ENCODE measurements at regions not wholly inside any gene's neighbourhood (a gene's known extent, or its start where the extent isn't known, plus 50 kb on each side); places are given as distances from the start of the nearest gene placed in this dataset.

- no peak for DNase-seq (ENCODE audit: low read depth)
These were observed 511.1 kb downstream of the OTOL1 start for GRCh38 chr3:162007722-162008121.

- no peak for DNase-seq (ENCODE audit: low read depth)
These were observed 516.0 kb downstream of the OTOL1 start for GRCh38 chr3:162012633-162013032.

- DNase-seq (ENCODE audit: low read depth), result no peak
These were observed 517.7 kb downstream of the OTOL1 start for GRCh38 chr3:162014284-162014683.

GRCh38 chr3:162015856-162016255, 519.2 kb downstream of the OTOL1 start:
- DNase-seq (ENCODE audit: low read depth), result no peak

GRCh38 chr3:162019817-162020216, 523.2 kb downstream of the OTOL1 start:
- peak; percentile 16 for DNase-seq (ENCODE audit: low read depth)

GRCh38 chr3:162021206-162021605, 524.6 kb downstream of the OTOL1 start:
- DNase-seq (ENCODE audit: low read depth), result no peak

- DNase-seq (ENCODE audit: low read depth), result no peak
These were observed 526.3 kb downstream of the OTOL1 start for GRCh38 chr3:162022911-162023310.

GRCh38 chr3:162029736-162030135, 533.1 kb downstream of the OTOL1 start:
- no peak for DNase-seq (ENCODE audit: low read depth)

- peak; percentile 42 for DNase-seq (ENCODE audit: low read depth)
These were observed 537.8 kb downstream of the OTOL1 start for GRCh38 chr3:162034368-162034767.

GRCh38 chr3:162041622-162042021, 545.0 kb downstream of the OTOL1 start:
- DNase-seq (ENCODE audit: low read depth), result no peak

- no peak for DNase-seq (ENCODE audit: low read depth)
These were observed 556.0 kb downstream of the OTOL1 start for GRCh38 chr3:162052636-162053035.

- no peak for DNase-seq (ENCODE audit: low read depth)
These were observed 576.1 kb downstream of the OTOL1 start for GRCh38 chr3:162072656-162073164.

- no peak for DNase-seq (ENCODE audit: low read depth)
These were observed 576.9 kb downstream of the OTOL1 start for GRCh38 chr3:162073422-162073975.

- DNase-seq (ENCODE audit: low read depth), result no peak
These were observed 580.5 kb downstream of the OTOL1 start for GRCh38 chr3:162077108-162077507.

GRCh38 chr3:162082516-162082915, 585.9 kb downstream of the OTOL1 start:
- no peak for DNase-seq (ENCODE audit: low read depth)

GRCh38 chr3:162087361-162087760, 590.8 kb downstream of the OTOL1 start:
- no peak for DNase-seq (ENCODE audit: low read depth)

- no peak for DNase-seq (ENCODE audit: low read depth)
These were observed 596.1 kb downstream of the OTOL1 start for GRCh38 chr3:162092751-162093150.

GRCh38 chr3:162094301-162094700, 597.7 kb downstream of the OTOL1 start:
- DNase-seq (ENCODE audit: low read depth), result no peak

- peak; percentile 35 for DNase-seq (ENCODE audit: low read depth)
These were observed 600.3 kb downstream of the OTOL1 start for GRCh38 chr3:162096874-162097273.

- DNase-seq (ENCODE audit: low read depth), result peak; percentile 5
These were observed 607.2 kb downstream of the OTOL1 start for GRCh38 chr3:162103808-162104207.

GRCh38 chr3:162111861-162112260, 615.3 kb downstream of the OTOL1 start:
- no peak for DNase-seq (ENCODE audit: low read depth)

GRCh38 chr3:162112719-162113118, 616.1 kb downstream of the OTOL1 start:
- no peak for DNase-seq (ENCODE audit: low read depth)

- DNase-seq (ENCODE audit: low read depth), result no peak
These were observed 621.4 kb downstream of the OTOL1 start for GRCh38 chr3:162117961-162118360.

- DNase-seq (ENCODE audit: low read depth), result no peak
These were observed 623.0 kb downstream of the OTOL1 start for GRCh38 chr3:162119651-162120050.
